B cell (primary cell): ENCODE measurements at regions not wholly inside any gene's neighbourhood (a gene's known extent, or its start where the extent isn't known, plus 50 kb on each side); places are given as distances from the start of the nearest gene placed in this dataset.
A peak's percentile ranks its signal among the peaks of the same experiment; 100 is the strongest.

ENCODE experiments used
- ATAC-seq: fragments of 200-7000 bp; cut with Tn5 transposase; one replicate; pipeline ENCODE4 v1.10.0; 2021; ENCODE audit warnings: low read depth, mild to moderate bottlenecking, moderate number of reproducible peaks, moderate library complexity
- CTCF ChIA-PET: fragments of 350-600 bp; sonication (Branson Sonifier 250); formaldehyde crosslinking; loops from one replicate; lab custom pipeline; 2021; ENCODE audit warnings: antibody characterized with exemption, inconsistent platforms; lab: Charles Lee
- POLR2A ChIA-PET: fragments of 350-600 bp; sonication (Branson Sonifier 250); formaldehyde crosslinking; loops from one replicate; lab custom pipeline; 2021; ENCODE audit warnings: antibody characterized with exemption; lab: Charles Lee
- DNase-seq: peaks from one replicate; pipeline ENCODE4 v3.0.0; 2013
- H2AFZ ChIP-seq: 2 replicates; pipeline ENCODE4 v1.6.1; 2012; ENCODE audit warnings: mild to moderate bottlenecking, low read depth, low read length; ENCODE audit not compliant: insufficient read depth, poor library complexity, severe bottlenecking
- H3K27ac ChIP-seq, 2 donors: 1 replicate in 1 of 2; 2 replicates in 1 of 2; pipeline ENCODE4 v1.5.1; 2012 to 2013; ENCODE audit warnings: low read length in 2 of 2, mild to moderate bottlenecking in 2 of 2, moderate library complexity in 1 of 2
- H3K27me3 ChIP-seq, 4 experiments: fragments of 200-600 bp in 1 of 4; sonication (generic) in 1 of 4; replicated peaks in 1 of 4; 1 replicate in 2 of 4; 2 replicates in 2 of 4; pipeline versions ENCODE4 v1.6.1 to v1.7.0; 2013 to 2016; ENCODE audit warnings: low read length in 3 of 4, mild to moderate bottlenecking in 2 of 4, mixed read lengths in 1 of 4, moderate library complexity in 1 of 4; ENCODE audit not compliant: insufficient read depth in 4 of 4, control insufficient read depth in 3 of 4; ENCODE audit errors: control extremely low read depth in 1 of 4
- H3K36me3 ChIP-seq, 2 experiments: replicated peaks in 1 of 2; 1 replicate in 1 of 2; 2 replicates in 1 of 2; pipeline versions ENCODE4 v1.6.1 to v1.7.1; 2013; ENCODE audit warnings: low read length in 1 of 2; ENCODE audit not compliant: insufficient read depth in 2 of 2, control insufficient read depth in 1 of 2; ENCODE audit errors: control extremely low read depth in 1 of 2, extremely low read depth in 1 of 2
- H3K4me1 ChIP-seq, 2 donors: fragments of 200-600 bp in 1 of 2; sonication (generic) in 1 of 2; 1 replicate in 1 of 2; 2 replicates in 1 of 2; pipeline versions ENCODE4 v1.5.1 to v1.6.1; 2013 to 2017; ENCODE audit warnings: low read length in 2 of 2; ENCODE audit not compliant: control insufficient read depth in 2 of 2, insufficient read depth in 2 of 2
- H3K4me2 ChIP-seq: replicated peaks from 2 replicates; pipeline ENCODE3; 2012; ENCODE audit warnings: mild to moderate bottlenecking, low read depth, low read length; ENCODE audit not compliant: poor library complexity, severe bottlenecking
- H3K4me3 ChIP-seq, 5 experiments: fragments of 200-600 bp in 1 of 5; sonication (generic) in 1 of 5; 1 replicate in 3 of 5; 2 replicates in 2 of 5; pipeline versions ENCODE4 v1.5.1 to v1.7.0; 2011 to 2016; ENCODE audit warnings: low read length in 4 of 5, mild to moderate bottlenecking in 4 of 5, low read depth in 2 of 5, control low read depth in 1 of 5, moderate library complexity in 1 of 5; ENCODE audit not compliant: insufficient read depth in 1 of 5; ENCODE audit errors: control extremely low read depth in 1 of 5, extremely low read depth in 1 of 5
- H3K79me2 ChIP-seq: fragments of 200-600 bp; sonication (generic); one replicate; pipeline ENCODE4 v1.6.0; 2016; ENCODE audit warnings: low read length; ENCODE audit not compliant: control insufficient read depth, insufficient read depth
- H3K9ac ChIP-seq: fragments of 200-600 bp; sonication (generic); 2 replicates; pipeline ENCODE4 v1.6.1; 2017; ENCODE audit warnings: mild to moderate bottlenecking, low read length, moderate library complexity
- H3K9me3 ChIP-seq, 3 donors: one replicate each; pipeline versions ENCODE4 v1.6.1 to v1.7.1; 2013; ENCODE audit warnings: low read length in 2 of 3; ENCODE audit not compliant: control insufficient read depth in 2 of 3, insufficient read depth in 1 of 3; ENCODE audit errors: control extremely low read depth in 1 of 3
- H4K20me1 ChIP-seq: 2 replicates; pipeline ENCODE4 v1.6.0; 2012; ENCODE audit warnings: mild to moderate bottlenecking, low read length; ENCODE audit not compliant: insufficient read depth, control insufficient read depth, poor library complexity, severe bottlenecking
- H3K27ac Mint-ChIP-seq: one replicate; pipeline ENCODE4 v1.8.0; 2021; ENCODE audit warnings: mixed read lengths
- H3K27me3 Mint-ChIP-seq: one replicate; pipeline ENCODE4 v1.8.0; 2021; ENCODE audit warnings: mixed read lengths
- H3K4me1 Mint-ChIP-seq: one replicate; pipeline ENCODE4 v1.8.0; 2021; ENCODE audit warnings: mixed read lengths
- H3K4me3 Mint-ChIP-seq: one replicate; pipeline ENCODE4 v1.8.0; 2021; ENCODE audit warnings: mixed read lengths
- H3K9me3 Mint-ChIP-seq: one replicate; pipeline ENCODE4 v1.8.0; 2022; ENCODE audit warnings: mixed read lengths; ENCODE audit not compliant: insufficient read depth
- EZH2 ChIP-seq: IDR thresholded peaks from 2 replicates; pipeline ENCODE4 v1.6.1; 2012; ENCODE audit warnings: borderline replicate concordance, low read depth, mild to moderate bottlenecking, moderate library complexity, low read length; ENCODE audit not compliant: insufficient read depth, poor library complexity, severe bottlenecking
- WGBS: methylation state at CpG from one replicate; pipeline ENCODE4 v1.1.5; 2013; ENCODE audit warnings: missing lambda C conversion rate; ENCODE audit not compliant: insufficient coverage; 5-methylcytosine and 5-hydroxymethylcytosine counted together
- intact Hi-C: fragments of 100-400 bp; cut with micrococcal nuclease; formaldehyde crosslinking; loops from one replicate; pipeline ENCODE4 v1.10.0; 2022
- TF ChIP-seq, protein P1 (sequence below): fragments of 200-600 bp; IDR thresholded peaks from one replicate; pipeline ENCODE4 v1.8.0; 2022; ENCODE audit warnings: antibody characterized with exemption, mild to moderate bottlenecking

DNA sequence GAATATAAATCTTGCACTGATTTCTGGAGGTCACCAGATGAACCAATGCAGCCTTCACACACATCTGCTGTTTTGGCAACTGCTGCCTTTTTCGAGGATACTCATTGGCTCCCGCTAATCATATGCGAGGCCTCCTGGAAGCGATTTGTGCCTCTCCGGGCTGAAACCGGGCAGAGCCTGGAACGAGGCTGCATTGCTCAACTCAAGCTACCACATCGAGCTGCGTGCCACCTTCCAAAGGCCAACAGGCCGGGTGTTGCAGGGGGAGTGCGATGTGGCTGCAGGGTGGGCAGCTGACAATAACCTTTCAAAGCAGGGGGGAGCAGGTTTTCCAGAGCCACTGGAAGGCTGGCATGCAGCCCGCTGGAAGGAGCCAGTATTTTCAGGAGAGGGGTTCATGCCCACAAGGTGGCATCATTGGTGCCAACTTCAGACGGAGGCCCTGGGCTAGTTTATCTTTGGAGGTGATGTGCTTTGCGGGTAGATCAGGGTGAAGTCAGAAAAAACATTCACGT is 122.6 kb upstream of the IFNGR1 start:
- H3K9ac ChIP-seq, result no peak overlapping the region
- no peak overlapping the region for H2AFZ ChIP-seq
- peak overlapping the region; percentile 64 for H3K4me3 Mint-ChIP-seq
- no peaks in the 10 kb centered on the region for H3K9me3 ChIP-seq
- no peaks in the 10 kb centered on the region for H3K27me3 ChIP-seq
- H3K27ac Mint-ChIP-seq, result no peak overlapping the region
- H4K20me1 ChIP-seq, result no peaks in the 10 kb centered on the region
- TF ChIP-seq EZH2, result no peak
- TF ChIP-seq, protein P1, sequence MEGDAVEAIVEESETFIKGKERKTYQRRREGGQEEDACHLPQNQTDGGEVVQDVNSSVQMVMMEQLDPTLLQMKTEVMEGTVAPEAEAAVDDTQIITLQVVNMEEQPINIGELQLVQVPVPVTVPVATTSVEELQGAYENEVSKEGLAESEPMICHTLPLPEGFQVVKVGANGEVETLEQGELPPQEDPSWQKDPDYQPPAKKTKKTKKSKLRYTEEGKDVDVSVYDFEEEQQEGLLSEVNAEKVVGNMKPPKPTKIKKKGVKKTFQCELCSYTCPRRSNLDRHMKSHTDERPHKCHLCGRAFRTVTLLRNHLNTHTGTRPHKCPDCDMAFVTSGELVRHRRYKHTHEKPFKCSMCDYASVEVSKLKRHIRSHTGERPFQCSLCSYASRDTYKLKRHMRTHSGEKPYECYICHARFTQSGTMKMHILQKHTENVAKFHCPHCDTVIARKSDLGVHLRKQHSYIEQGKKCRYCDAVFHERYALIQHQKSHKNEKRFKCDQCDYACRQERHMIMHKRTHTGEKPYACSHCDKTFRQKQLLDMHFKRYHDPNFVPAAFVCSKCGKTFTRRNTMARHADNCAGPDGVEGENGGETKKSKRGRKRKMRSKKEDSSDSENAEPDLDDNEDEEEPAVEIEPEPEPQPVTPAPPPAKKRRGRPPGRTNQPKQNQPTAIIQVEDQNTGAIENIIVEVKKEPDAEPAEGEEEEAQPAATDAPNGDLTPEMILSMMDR, result peak; percentile 19
- H3K27ac ChIP-seq, result no peak overlapping the region
- H3K4me1 Mint-ChIP-seq, result peaks cover 15% of the 10 kb centered on the region
- H3K4me1 ChIP-seq, result peaks cover 7 to 9% of the 10 kb centered on the region in 2 donors
- CTCF ChIA-PET, result interaction anchor here (0.6 to 5.2 kb wide), 18 partner anchors 9 to 483 kb away, joined by 3 to 83 read pairs (median 4); no protein-coding TSS in a partner anchor
- peak overlapping the region in 1 of 5 experiments; percentile 62 for H3K4me3 ChIP-seq
- H3K9me3 Mint-ChIP-seq, result no peaks in the 10 kb centered on the region
- DNase-seq, result peak; percentile 44
- peaks cover 12% of the 10 kb centered on the region for H3K27me3 Mint-ChIP-seq
- H3K4me2 ChIP-seq, result peak overlapping the region; percentile 75
- WGBS, result 90% methylated on average over 13 of the region's 15 CpGs
- POLR2A ChIA-PET, result no interaction called here
- intact Hi-C loops, result loop anchor here (1.0 kb wide), 3 partner anchors 48 to 300 kb away; no protein-coding TSS in a partner anchor
- no peaks in the 10 kb centered on the region for H3K36me3 ChIP-seq
- ATAC-seq, result no peak
- H3K79me2 ChIP-seq, result no peaks in the 10 kb centered on the region

DNA sequence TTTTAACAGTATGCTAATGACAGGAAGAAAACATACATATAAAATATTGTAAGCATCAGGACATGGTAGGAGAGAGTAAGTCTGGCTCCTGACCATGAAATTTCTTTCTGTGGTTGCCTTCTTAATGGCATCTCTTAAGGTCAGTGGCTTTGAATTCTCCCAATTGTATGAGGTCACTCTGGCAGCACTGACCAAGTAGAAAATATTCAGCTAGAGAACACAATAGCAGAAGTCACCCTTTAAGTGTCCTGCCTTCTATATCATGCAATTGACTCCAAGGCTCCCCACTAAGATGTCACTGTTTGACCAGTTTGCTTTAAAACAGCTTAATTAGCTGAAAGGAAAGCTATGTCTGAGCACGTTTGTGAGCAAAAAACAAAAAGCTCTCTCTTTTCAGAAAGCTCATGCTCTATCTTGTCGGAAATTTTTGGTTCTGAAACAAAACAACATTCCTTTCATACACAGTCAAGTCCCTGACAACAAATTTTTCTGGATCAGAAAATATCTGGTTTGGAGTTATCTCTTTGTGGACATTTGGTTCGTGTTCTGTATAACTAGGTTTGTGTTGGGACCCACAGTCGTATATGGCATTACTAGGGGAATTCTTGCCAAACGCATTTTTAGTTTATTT is 120.9 kb upstream of the IFNGR1 start:
- 67% methylated on average over 2 of the region's 5 CpGs for WGBS
- Histone ChIP-seq H3K4me2 (no peak overlapping the region), H3K36me3 (no peaks in the 10 kb centered on the region), H2AFZ (no peak overlapping the region), H3K9me3 (no peaks in the 10 kb centered on the region), H3K4me3 (no peak overlapping the region), H3K4me1 (peaks cover 7 to 9% of the 10 kb centered on the region in 2 donors), H3K27me3 (no peaks in the 10 kb centered on the region), H3K27ac (no peak overlapping the region), H3K79me2 (no peaks in the 10 kb centered on the region), H4K20me1 (no peaks in the 10 kb centered on the region), H3K9ac (no peak overlapping the region)
- no peak overlapping the region for H3K27ac Mint-ChIP-seq
- H3K4me1 Mint-ChIP-seq, result peaks cover 15% of the 10 kb centered on the region
- peaks cover 14% of the 10 kb centered on the region for H3K27me3 Mint-ChIP-seq
- CTCF ChIA-PET, result interaction anchor here (0.9 to 2.7 kb wide), 6 partner anchors 10 to 302 kb away, joined by 3 to 9 read pairs (median 4); no protein-coding TSS in a partner anchor
- H3K9me3 Mint-ChIP-seq, result no peaks in the 10 kb centered on the region
- no peak for DNase-seq
- POLR2A ChIA-PET, result no interaction called here
- intact Hi-C loops, result no loop called here
- ATAC-seq, result no peak
- TF ChIP-seq, protein P1, result no peak
- no peak for TF ChIP-seq EZH2
- no peak overlapping the region for H3K4me3 Mint-ChIP-seq
